Kidney (tissue), 13 donors: ENCODE measurements at regions not wholly inside any gene's neighbourhood (a gene's known extent, or its start where the extent isn't known, plus 50 kb on each side); places are given as distances from the start of the nearest gene placed in this dataset.

ENCODE experiments used
- DNase-seq, 5 donors: peaks; one replicate each; pipeline ENCODE4 v3.0.0-alpha.2; 2013 to 2020
- FAIRE-seq: peaks from 2 replicates; lab custom pipeline; 2012; peaks lifted over from hg19 to GRCh38; lab: Jason Lieb, UNC
- H3K27ac ChIP-seq, 2 donors: one replicate each; pipeline ENCODE4 v1.7.0; 2013; ENCODE audit warnings: low read depth in 2 of 2, low read length in 2 of 2, inconsistent platforms in 1 of 2
- H3K27me3 ChIP-seq: one replicate; pipeline ENCODE4 v1.7.1; 2013; ENCODE audit warnings: low read length, inconsistent platforms; ENCODE audit not compliant: control insufficient read depth, insufficient read depth
- H3K36me3 ChIP-seq, 3 donors: one replicate each; pipeline versions ENCODE4 v1.7.0 to v1.7.1; 2013; ENCODE audit warnings: low read length in 3 of 3, control low read depth in 1 of 3, inconsistent platforms in 1 of 3; ENCODE audit not compliant: insufficient read depth in 3 of 3, control insufficient read depth in 2 of 3
- H3K4me1 ChIP-seq, 3 donors: one replicate each; pipeline versions ENCODE4 v1.7.0 to v1.7.1; 2013; ENCODE audit warnings: low read length in 3 of 3, inconsistent platforms in 1 of 3, low read depth in 1 of 3; ENCODE audit not compliant: control insufficient read depth in 2 of 3, insufficient read depth in 2 of 3
- H3K4me3 ChIP-seq, 3 donors: one replicate each; pipeline versions ENCODE4 v1.7.0 to v1.8.1; 2013; ENCODE audit warnings: low read length in 3 of 3, control low read depth in 1 of 3, inconsistent platforms in 1 of 3
- H3K9ac ChIP-seq, 3 donors: one replicate each; pipeline versions ENCODE4 v1.7.0 to v1.7.1; 2013; ENCODE audit warnings: low read length in 3 of 3, control low read depth in 1 of 3, inconsistent platforms in 1 of 3
- H3K9me3 ChIP-seq, 3 donors: one replicate each; pipeline versions ENCODE4 v1.7.0 to v1.7.1; 2013; ENCODE audit warnings: low read length in 3 of 3, control low read depth in 1 of 3, inconsistent platforms in 1 of 3; ENCODE audit not compliant: control insufficient read depth in 2 of 3, insufficient read depth in 1 of 3
- intact Hi-C: fragments of 100-400 bp; cut with DNase I; formaldehyde crosslinking; loops from one replicate; pipeline ENCODE4 v1.11.1; 2022
- TF ChIP-seq, protein P1 (sequence below): IDR thresholded peaks from 3 replicates; pipeline ENCODE4 v1.5.1; 2012; ENCODE audit warnings: mild to moderate bottlenecking, moderate library complexity, borderline replicate concordance; ENCODE audit not compliant: insufficient read depth; ENCODE audit errors: extremely low read depth
- donor health status: control.
- donor health status: control.
- donor health status: control.
- donor health status: control.
- donor health status: control.
- donor health status: DM: yes; HTN: yes; CAD: no.
- donor health status: Normal renal cell carcinoma (clear cell type).

DNA sequence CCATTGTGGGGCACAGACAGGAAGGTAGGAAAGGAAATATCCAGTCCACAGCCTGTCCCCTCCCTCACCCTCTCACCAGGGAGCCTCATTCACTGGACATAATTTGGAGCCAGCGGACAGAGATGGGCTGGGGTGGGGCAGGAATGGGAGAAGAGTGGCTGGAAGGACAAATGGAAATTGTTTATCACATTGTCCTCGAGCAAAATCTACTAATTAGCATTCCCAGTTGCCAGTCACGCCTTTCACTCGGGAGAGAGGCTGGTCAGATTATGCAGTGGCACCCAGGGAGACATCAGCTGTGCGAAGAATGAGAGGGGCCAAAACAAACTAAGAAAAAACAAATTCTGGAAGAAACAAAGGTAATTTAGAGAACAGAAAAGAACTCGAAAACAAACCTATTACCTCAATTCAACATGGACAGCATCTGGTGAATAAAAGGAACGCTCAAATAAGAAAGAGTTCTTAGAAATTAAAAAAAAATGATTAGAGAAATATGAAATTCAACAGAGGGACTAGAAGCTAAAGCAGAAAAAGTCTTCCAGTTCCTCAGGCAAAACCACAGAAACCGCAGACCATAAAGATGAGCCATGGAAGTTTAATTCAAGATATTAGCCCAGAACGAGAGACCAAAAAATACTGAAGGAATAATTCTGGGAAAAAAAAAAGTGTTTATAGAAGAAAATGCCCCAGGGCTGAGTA lies 108.5 kb upstream of the RALGAPA2 start:
- no peaks in the 10 kb centered on the region for H3K4me1 ChIP-seq
- FAIRE-seq (no peak), DNase-seq (no peak)
- H3K27me3 ChIP-seq: no peaks in the 10 kb centered on the region
- TF ChIP-seq, protein P1, sequence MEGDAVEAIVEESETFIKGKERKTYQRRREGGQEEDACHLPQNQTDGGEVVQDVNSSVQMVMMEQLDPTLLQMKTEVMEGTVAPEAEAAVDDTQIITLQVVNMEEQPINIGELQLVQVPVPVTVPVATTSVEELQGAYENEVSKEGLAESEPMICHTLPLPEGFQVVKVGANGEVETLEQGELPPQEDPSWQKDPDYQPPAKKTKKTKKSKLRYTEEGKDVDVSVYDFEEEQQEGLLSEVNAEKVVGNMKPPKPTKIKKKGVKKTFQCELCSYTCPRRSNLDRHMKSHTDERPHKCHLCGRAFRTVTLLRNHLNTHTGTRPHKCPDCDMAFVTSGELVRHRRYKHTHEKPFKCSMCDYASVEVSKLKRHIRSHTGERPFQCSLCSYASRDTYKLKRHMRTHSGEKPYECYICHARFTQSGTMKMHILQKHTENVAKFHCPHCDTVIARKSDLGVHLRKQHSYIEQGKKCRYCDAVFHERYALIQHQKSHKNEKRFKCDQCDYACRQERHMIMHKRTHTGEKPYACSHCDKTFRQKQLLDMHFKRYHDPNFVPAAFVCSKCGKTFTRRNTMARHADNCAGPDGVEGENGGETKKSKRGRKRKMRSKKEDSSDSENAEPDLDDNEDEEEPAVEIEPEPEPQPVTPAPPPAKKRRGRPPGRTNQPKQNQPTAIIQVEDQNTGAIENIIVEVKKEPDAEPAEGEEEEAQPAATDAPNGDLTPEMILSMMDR: no peak
- no peaks in the 10 kb centered on the region for H3K36me3 ChIP-seq
- H3K9me3 ChIP-seq: no peaks in the 10 kb centered on the region
- no peak overlapping the region for H3K9ac ChIP-seq
- no peak overlapping the region for H3K4me3 ChIP-seq
- H3K27ac ChIP-seq: no peak overlapping the region
- intact Hi-C loops: no loop called here

DNA sequence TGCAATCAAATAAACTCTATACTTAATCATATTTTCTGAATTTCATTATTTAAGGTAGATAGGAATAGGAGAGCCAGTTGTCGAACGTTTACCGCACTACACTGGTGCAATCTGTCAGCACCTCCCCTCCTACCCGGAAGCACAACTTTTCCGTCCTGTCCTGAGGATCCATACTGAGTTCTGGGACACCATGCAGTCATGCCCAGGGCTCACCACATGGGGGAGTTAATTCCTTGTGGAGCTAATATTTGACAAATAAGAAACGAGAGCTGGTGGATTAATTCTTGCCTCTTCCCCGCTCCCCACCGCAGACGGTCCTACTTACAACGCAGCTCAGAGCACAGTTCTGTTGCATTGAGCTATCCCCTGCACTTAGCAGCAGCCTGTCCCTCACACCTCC lies 107.7 kb upstream of the RALGAPA2 start:
- TF ChIP-seq, protein P1: peak; percentile 50
- intact Hi-C loops: no loop called here
- H3K9me3 ChIP-seq: no peaks in the 10 kb centered on the region
- no peak overlapping the region for H3K4me3 ChIP-seq
- FAIRE-seq: no peak
- no peaks in the 10 kb centered on the region for H3K27me3 ChIP-seq
- no peak overlapping the region for H3K9ac ChIP-seq
- no peaks in the 10 kb centered on the region for H3K4me1 ChIP-seq
- DNase-seq: peak in 1 of 5 donors; percentile 17
- no peaks in the 10 kb centered on the region for H3K36me3 ChIP-seq
- no peak overlapping the region for H3K27ac ChIP-seq

DNA sequence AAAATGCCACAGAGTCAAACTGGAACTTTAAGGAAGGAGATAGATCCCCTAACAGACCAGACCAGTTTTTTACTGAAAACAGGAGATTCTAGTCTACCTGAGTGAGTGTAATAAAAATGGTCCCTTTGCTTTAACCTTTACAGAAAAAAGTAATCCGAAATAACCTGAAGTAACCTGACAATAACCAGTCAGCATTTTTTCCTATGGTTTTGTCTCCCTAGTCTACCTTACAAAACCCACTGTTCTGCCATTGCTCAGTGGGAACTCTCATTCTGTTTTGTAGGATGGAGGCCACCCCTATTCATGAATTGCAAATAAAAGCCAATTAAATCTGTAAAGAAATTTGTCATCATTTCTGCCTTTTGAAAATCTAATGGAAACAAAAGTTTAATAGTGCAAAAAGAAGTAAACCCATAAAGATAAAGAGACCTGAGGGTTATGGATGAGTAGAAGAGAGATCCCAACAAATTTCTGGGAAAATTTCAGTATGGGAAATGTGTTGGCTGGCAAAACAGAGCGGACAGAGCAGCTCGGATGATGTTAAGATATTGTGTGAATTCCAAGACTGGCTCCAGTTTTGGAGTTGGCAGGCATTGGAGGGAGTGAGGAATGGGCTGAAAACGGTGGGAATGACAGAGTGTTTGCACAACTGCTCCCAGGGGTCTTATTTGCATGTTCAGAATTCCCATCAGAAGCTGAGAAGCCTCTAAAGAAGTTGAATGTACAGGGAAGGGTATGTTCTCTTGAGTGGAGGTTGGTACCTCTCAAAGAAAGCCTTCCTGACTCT lies 104.7 kb upstream of the RALGAPA2 start:
- Histone ChIP-seq H3K27me3 (no peaks in the 10 kb centered on the region), H3K4me1 (no peaks in the 10 kb centered on the region), H3K9ac (no peak overlapping the region), H3K27ac (no peak overlapping the region), H3K36me3 (no peaks in the 10 kb centered on the region), H3K9me3 (no peaks in the 10 kb centered on the region), H3K4me3 (no peak overlapping the region)
- TF ChIP-seq, protein P1: no peak
- no peak for DNase-seq
- no peak for FAIRE-seq
- intact Hi-C loops: no loop called here
